ENCODE measurements at regions not wholly inside any gene's neighbourhood (a gene's known extent, or its start where the extent isn't known, plus 50 kb on each side); places are given as distances from the start of the nearest gene placed in this dataset.

DNA sequence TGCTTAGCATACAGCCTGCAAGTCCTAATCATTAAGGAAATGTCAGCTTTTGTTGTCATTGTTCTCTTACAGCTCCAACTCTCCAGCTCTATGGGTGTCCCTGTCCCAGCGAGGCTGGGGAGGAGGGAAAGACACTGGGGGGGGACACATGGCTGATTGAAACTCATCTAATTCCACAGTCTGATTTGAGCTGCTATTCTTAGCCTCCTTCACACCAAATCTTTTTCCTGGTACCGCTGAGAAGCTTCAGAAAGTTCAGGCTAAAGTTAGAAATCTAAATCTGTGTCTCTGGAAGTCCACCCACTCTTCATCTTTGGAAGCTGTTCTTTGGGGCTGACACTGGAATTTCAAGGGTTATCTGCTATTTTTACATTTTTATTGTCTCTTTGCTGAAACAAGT, 61.3 kb upstream of the RASGRP1 start (continued):
- TF ChIP-seq ZSCAN20 (CRISPR knock-in tag; IDR thresholded peaks at IDR 0.05): no peak
- TF ChIP-seq, protein P1, sequence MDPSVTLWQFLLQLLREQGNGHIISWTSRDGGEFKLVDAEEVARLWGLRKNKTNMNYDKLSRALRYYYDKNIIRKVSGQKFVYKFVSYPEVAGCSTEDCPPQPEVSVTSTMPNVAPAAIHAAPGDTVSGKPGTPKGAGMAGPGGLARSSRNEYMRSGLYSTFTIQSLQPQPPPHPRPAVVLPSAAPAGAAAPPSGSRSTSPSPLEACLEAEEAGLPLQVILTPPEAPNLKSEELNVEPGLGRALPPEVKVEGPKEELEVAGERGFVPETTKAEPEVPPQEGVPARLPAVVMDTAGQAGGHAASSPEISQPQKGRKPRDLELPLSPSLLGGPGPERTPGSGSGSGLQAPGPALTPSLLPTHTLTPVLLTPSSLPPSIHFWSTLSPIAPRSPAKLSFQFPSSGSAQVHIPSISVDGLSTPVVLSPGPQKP (IDR thresholded peaks at IDR 0.05; ENCODE audit: low read depth, low read length): no peak
- TF ChIP-seq SREBF2 (IDR thresholded peaks at IDR 0.05): no peak
- no peak for TF ChIP-seq RFX5 (IDR thresholded peaks at IDR 0.05)

- no peak for FAIRE-seq
- POLR2A ChIA-PET: no interaction called here
Measured at GRCh38 chr15:38626443-38627050, 61.9 kb upstream of the RASGRP1 start.

GRCh38 chr15:38627689-38628277, 63.2 kb upstream of the RASGRP1 start:
- DNase-seq (ENCODE audit: low read depth in 1 of 2, low spot score in 1 of 2): no peak
- Histone ChIP-seq H3K4me1 (no peaks in the 10 kb centered on the region), H3K27ac (no peak overlapping the region), H3K4me2 (no peak overlapping the region), H3K9me3 (no peaks in the 10 kb centered on the region), H3K4me3 (no peak overlapping the region)
- FAIRE-seq: no peak
- CTCF ChIA-PET: interaction anchor here (0.9 to 2.6 kb wide), 6 partner anchors 14 to 188 kb away, joined by 3 to 8 read pairs (median 4); partner anchors contain the start of gene RASGRP1
- POLR2A ChIA-PET: no interaction called here
- TF ChIP-seq POLR2A (IDR thresholded peaks at IDR 0.05; ENCODE audit: low read length) (no peak), ZNF302 (CRISPR knock-in tag; IDR thresholded peaks at IDR 0.05) (no peak), FOSL2 (IDR thresholded peaks at IDR 0.05) (no peak), FOSL2 (CRISPR knock-in tag; IDR thresholded peaks at IDR 0.05) (no peak), RNF2 (IDR thresholded peaks at IDR 0.05; ENCODE audit: borderline replicate concordance, low read depth) (no peak), FOSB (CRISPR knock-in tag; IDR thresholded peaks at IDR 0.05) (no peak), NR3C1 (IDR thresholded peaks at IDR 0.05) (no peak), EHF (CRISPR knock-in tag; IDR thresholded peaks at IDR 0.05) (no peak), HOXA7 (CRISPR knock-in tag; IDR thresholded peaks at IDR 0.05) (no peak), CBX2 (IDR thresholded peaks at IDR 0.05; ENCODE audit: borderline replicate concordance, low read depth) (no peak), HOXB13 (CRISPR knock-in tag; IDR thresholded peaks at IDR 0.05; ENCODE audit: low read depth) (no peak)
- TF ChIP-seq, protein P2, sequence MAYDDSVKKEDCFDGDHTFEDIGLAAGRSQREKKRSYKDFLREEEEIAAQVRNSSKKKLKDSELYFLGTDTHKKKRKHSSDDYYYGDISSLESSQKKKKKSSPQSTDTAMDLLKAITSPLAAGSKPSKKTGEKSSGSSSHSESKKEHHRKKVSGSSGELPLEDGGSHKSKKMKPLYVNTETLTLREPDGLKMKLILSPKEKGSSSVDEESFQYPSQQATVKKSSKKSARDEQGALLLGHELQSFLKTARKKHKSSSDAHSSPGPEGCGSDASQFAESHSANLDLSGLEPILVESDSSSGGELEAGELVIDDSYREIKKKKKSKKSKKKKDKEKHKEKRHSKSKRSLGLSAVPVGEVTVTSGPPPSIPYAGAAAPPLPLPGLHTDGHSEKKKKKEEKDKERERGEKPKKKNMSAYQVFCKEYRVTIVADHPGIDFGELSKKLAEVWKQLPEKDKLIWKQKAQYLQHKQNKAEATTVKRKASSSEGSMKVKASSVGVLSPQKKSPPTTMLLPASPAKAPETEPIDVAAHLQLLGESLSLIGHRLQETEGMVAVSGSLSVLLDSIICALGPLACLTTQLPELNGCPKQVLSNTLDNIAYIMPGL (CRISPR knock-in tag; IDR thresholded peaks at IDR 0.05; ENCODE audit: borderline replicate concordance): no peak
- ATAC-seq: no peak
- 50% methylated on average over 12 of the region's 12 CpGs for WGBS (ENCODE audit: missing lambda C conversion rate)

More at GRCh38 chr15:38626443-38627050, 61.9 kb upstream of the RASGRP1 start:
- H3K9me3 ChIP-seq: no peaks in the 10 kb centered on the region
- TF ChIP-seq TP53 (CRISPR knock-in tag; IDR thresholded peaks at IDR 0.05) (no peak), BHLHE40 (IDR thresholded peaks at IDR 0.05; ENCODE audit: low read depth, low read length) (no peak), POLR2A (IDR thresholded peaks at IDR 0.05; ENCODE audit: low read length) (no peak), ESRRA (IDR thresholded peaks at IDR 0.05; ENCODE audit: borderline replicate concordance, low read length) (no peak), HOXB13 (CRISPR knock-in tag; IDR thresholded peaks at IDR 0.05; ENCODE audit: low read depth) (no peak), ZSCAN20 (CRISPR knock-in tag; IDR thresholded peaks at IDR 0.05) (no peak), NFE2L2 (conservative IDR thresholded peaks at IDR 0.05; ENCODE audit: low read length) (no peak), ZC3H11A (IDR thresholded peaks at IDR 0.05) (no peak), EP300 (IDR thresholded peaks at IDR 0.05) (no peak), ATOH8 (CRISPR knock-in tag; IDR thresholded peaks at IDR 0.05; ENCODE audit: low read depth) (no peak), E2F6 (IDR thresholded peaks at IDR 0.05; ENCODE audit: borderline replicate concordance, low read depth) (no peak), ZFP36 (IDR thresholded peaks at IDR 0.05; ENCODE audit: borderline replicate concordance, partially characterized antibody) (no peak), NR3C1 (IDR thresholded peaks at IDR 0.05) (no peak), RFX5 (IDR thresholded peaks at IDR 0.05) (no peak), CHD2 (IDR thresholded peaks at IDR 0.05; ENCODE audit: low read length, partially characterized antibody) (no peak), MAZ (IDR thresholded peaks at IDR 0.05; ENCODE audit: borderline replicate concordance, low read depth, low read length) (no peak), EHF (CRISPR knock-in tag; IDR thresholded peaks at IDR 0.05) (no peak), CBX2 (IDR thresholded peaks at IDR 0.05; ENCODE audit: borderline replicate concordance, low read depth) (no peak)
- TF ChIP-seq, protein P3, sequence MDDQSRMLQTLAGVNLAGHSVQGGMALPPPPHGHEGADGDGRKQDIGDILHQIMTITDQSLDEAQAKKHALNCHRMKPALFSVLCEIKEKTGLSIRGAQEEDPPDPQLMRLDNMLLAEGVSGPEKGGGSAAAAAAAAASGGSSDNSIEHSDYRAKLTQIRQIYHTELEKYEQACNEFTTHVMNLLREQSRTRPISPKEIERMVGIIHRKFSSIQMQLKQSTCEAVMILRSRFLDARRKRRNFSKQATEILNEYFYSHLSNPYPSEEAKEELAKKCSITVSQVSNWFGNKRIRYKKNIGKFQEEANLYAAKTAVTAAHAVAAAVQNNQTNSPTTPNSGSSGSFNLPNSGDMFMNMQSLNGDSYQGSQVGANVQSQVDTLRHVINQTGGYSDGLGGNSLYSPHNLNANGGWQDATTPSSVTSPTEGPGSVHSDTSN (IDR thresholded peaks at IDR 0.05): no peak
- TF ChIP-seq, protein P4, sequence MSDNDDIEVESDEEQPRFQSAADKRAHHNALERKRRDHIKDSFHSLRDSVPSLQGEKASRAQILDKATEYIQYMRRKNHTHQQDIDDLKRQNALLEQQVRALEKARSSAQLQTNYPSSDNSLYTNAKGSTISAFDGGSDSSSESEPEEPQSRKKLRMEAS (IDR thresholded peaks at IDR 0.05): no peak
- ATAC-seq (no peak), DNase-seq (ENCODE audit: low read depth in 1 of 2, low spot score in 1 of 2) (no peak)
- no peak overlapping the region for H3K4me3 ChIP-seq
- WGBS (ENCODE audit: missing lambda C conversion rate): 49% methylated on average over 4 of the region's 4 CpGs
- H3K4me2 ChIP-seq: no peak overlapping the region
- no peaks in the 10 kb centered on the region for H3K4me1 ChIP-seq
- CTCF ChIA-PET: interaction anchor here (1.1 to 2.6 kb wide), 5 partner anchors 13 to 187 kb away, joined by 3 to 8 read pairs (median 5); partner anchors contain the start of gene RASGRP1
- H3K27ac ChIP-seq: no peak overlapping the region

All from A549 (cell line).